AG09309 (cell line): ENCODE measurements at regions not wholly inside any gene's neighbourhood (a gene's known extent, or its start where the extent isn't known, plus 50 kb on each side); places are given as distances from the start of the nearest gene placed in this dataset.

Source experiments
- DNase-seq: peaks from one replicate; pipeline ENCODE4 v3.0.0-alpha.2; 2010; ENCODE audit warnings: low read depth
- H3K4me3 ChIP-seq: 2 replicates; pipeline ENCODE4 v1.5.1; 2011; ENCODE audit warnings: mild to moderate bottlenecking, low read depth, low read length, moderate library complexity; ENCODE audit not compliant: control insufficient read depth
- CTCF ChIP-seq: IDR thresholded peaks from 2 replicates; pipeline ENCODE4 v1.5.1; 2011; ENCODE audit warnings: mild to moderate bottlenecking, low read depth, low read length, inconsistent platforms; ENCODE audit not compliant: insufficient read depth, control insufficient read depth; ENCODE audit errors: missing control alignments

GRCh38 chr11:93957397-93957952 is 63.7 kb upstream of the HEPHL1 start:
- TF ChIP-seq CTCF: no peak
- no peak for DNase-seq
- H3K4me3 ChIP-seq: no peak overlapping the region

- no peak for DNase-seq
- TF ChIP-seq CTCF: no peak
Observed at GRCh38 chr11:93958991-93959390, 62.2 kb upstream of the HEPHL1 start.

GRCh38 chr11:93959663-93960062 is 61.5 kb upstream of the HEPHL1 start:
- no peak for TF ChIP-seq CTCF
- H3K4me3 ChIP-seq: no peak overlapping the region
- DNase-seq: no peak

More at GRCh38 chr11:93958991-93959390, 62.2 kb upstream of the HEPHL1 start:
- H3K4me3 ChIP-seq: no peak overlapping the region

- TF ChIP-seq CTCF: no peak
- H3K4me3 ChIP-seq: no peak overlapping the region
- no peak for DNase-seq
Observed at GRCh38 chr11:93963072-93963471, 58.1 kb upstream of the HEPHL1 start.

- no peak overlapping the region for H3K4me3 ChIP-seq
- DNase-seq: no peak
- TF ChIP-seq CTCF: no peak
Observed at GRCh38 chr11:93967258-93967657, 53.9 kb upstream of the HEPHL1 start.

- DNase-seq: no peak
- H3K4me3 ChIP-seq: no peak overlapping the region
- TF ChIP-seq CTCF: no peak
Observed at GRCh38 chr11:93967944-93968343, 53.2 kb upstream of the HEPHL1 start.
